ENCODE measurements at regions not wholly inside any gene's neighbourhood (a gene's known extent, or its start where the extent isn't known, plus 50 kb on each side); places are given as distances from the start of the nearest gene placed in this dataset.

- TF ChIP-seq CTCF (conservative IDR thresholded peaks at IDR 0.05; ENCODE audit: low read depth, low read length), result no peak
- TF ChIP-seq EZH2phosphoT487 (IDR thresholded peaks at IDR 0.05; ENCODE audit: borderline replicate concordance, low read length), result no peak
These were observed 161.5 kb downstream of the MTERF1 start for GRCh38 chr7:91719008-91719407.
